ENCODE measurements at regions not wholly inside any gene's neighbourhood (a gene's known extent, or its start where the extent isn't known, plus 50 kb on each side); places are given as distances from the start of the nearest gene placed in this dataset.

DNA sequence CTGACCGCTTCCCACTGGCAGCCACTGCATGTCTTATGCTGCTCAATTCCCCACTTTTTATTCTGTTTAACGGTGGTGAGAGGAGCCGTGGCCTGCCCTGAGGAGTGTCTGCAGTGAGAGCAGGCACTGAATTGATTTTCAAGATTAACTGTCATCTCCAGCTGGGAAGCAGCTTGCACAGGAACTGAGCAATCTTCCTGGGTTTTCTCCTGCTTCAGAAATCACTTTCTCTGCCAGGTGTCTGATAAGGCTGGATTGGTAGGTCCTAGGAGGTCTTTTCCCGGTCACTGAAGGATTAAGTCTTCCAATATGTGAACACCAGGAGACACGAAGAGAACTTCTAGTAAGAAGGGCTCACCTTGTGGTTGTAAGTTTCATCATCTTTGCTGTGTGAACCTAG, 181.1 kb upstream of the RAD23B start:
- TF ChIP-seq, protein P1, sequence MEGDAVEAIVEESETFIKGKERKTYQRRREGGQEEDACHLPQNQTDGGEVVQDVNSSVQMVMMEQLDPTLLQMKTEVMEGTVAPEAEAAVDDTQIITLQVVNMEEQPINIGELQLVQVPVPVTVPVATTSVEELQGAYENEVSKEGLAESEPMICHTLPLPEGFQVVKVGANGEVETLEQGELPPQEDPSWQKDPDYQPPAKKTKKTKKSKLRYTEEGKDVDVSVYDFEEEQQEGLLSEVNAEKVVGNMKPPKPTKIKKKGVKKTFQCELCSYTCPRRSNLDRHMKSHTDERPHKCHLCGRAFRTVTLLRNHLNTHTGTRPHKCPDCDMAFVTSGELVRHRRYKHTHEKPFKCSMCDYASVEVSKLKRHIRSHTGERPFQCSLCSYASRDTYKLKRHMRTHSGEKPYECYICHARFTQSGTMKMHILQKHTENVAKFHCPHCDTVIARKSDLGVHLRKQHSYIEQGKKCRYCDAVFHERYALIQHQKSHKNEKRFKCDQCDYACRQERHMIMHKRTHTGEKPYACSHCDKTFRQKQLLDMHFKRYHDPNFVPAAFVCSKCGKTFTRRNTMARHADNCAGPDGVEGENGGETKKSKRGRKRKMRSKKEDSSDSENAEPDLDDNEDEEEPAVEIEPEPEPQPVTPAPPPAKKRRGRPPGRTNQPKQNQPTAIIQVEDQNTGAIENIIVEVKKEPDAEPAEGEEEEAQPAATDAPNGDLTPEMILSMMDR (IDR thresholded peaks at IDR 0.05) = no peak
- no peak overlapping the region for H3K4me3 ChIP-seq
- H3K27ac ChIP-seq = no peak overlapping the region
- no peak for DNase-seq (ENCODE audit: low spot score)

DNA sequence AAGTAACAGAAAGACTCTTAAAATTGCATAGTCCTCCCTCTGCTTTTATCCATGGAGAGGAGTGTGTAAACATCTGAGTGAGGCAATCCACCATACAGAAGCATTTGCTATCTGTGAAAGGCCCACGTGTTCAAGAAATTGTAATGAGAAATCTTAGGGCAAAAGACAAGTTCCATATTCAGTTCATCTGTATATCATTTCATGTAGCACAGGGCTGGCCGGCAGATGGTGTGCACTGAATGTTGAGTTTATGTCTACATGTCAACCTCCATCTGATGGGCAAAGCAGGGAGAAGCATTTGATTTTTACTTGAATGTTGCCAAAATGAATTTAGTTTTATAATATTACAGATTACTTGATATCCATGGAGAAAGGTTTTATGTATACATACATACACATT, 179.5 kb upstream of the RAD23B start:
- H3K4me3 ChIP-seq = no peak overlapping the region
- TF ChIP-seq, protein P1 (IDR thresholded peaks at IDR 0.05) = no peak
- no peak overlapping the region for H3K27ac ChIP-seq
- DNase-seq (ENCODE audit: low spot score) = no peak

DNA sequence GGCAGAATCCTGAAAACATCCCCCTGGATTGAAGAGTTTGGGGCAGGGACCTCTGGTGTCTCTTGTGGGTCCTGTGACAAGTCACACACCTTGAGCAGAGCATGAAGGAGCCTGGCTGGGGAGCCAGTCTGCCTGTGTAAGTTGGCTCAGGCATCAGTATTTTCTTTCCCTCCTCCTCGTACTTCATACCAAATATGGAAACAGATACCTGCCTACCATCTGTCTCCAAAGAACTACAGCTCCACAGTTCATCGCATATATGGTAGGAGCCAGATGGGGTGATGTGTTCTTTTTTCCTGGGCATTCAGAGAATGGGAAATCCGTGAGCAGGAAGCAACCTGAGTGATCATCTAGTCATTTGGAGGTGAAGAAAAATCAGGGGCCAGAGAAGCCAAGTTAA, 177.3 kb upstream of the RAD23B start:
- Histone ChIP-seq H3K27ac (no peak overlapping the region), H3K4me3 (no peak overlapping the region)

DNA sequence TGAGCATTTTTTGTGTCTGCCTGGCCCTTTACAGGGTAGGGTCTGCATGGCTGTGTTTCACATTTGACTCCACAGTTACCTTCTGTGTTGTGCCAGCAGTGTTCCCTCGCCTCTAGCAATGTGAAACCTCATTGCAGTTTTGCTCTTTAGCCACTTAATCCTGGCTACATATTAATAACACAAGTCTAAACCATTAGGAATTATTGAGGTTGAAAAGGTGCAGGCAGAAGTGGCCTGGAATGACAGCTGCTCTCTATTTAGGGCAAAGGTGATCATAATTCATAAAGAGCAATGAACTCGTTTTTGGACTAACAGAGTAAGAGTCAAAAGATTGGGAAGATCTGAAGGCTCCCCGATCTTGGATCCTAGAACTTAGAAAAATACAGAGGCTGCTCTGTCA, 176.7 kb upstream of the RAD23B start:
- DNase-seq (ENCODE audit: low spot score) = no peak
- no peak overlapping the region for H3K4me3 ChIP-seq
- no peak overlapping the region for H3K27ac ChIP-seq
- TF ChIP-seq, protein P1 (IDR thresholded peaks at IDR 0.05) = no peak

More for the DNA sequence above, 177.3 kb upstream of the RAD23B start:
- TF ChIP-seq, protein P1 (IDR thresholded peaks at IDR 0.05) = no peak
- DNase-seq (ENCODE audit: low spot score) = no peak

DNA sequence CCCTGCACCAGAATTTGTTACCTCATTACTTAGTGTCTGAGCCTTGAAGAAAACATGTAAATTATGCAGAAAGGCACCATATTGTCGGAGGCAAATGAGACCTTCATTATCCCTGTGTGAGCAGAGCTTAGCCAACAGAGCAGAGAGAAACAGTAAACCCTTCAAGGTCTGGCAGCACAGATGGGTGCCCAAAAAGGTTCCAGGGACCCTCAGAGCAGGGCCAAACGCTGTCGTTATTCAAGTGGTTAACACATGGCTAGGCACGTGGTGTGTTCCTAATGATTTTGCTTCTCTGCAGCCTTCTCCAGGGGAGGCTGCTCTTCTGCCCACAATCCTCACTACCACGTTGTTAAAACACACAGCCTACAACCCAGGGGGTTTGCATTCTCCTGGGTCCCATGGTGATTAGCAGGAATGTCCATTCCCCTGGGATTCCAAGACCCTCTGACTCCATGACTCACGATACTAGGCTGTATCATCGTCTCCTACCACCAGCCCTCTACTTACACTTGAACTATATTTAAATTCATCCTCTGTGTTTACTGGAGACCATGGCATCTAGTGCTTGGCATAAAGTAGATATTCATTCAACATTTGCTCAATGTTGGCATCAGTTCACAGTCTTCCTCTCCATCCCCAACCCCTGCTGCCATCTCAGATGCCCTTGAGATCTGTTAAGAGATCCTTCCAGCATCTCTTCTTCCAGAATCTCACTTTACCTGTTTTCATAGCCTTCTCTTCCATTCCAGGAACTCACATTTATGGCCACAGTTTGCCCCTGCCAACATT, 174.5 kb upstream of the RAD23B start:
- Histone ChIP-seq H3K4me3 (no peak overlapping the region), H3K27ac (no peak overlapping the region)
- DNase-seq (ENCODE audit: low spot score) = no peak
- TF ChIP-seq, protein P1 (IDR thresholded peaks at IDR 0.05) = no peak

DNA sequence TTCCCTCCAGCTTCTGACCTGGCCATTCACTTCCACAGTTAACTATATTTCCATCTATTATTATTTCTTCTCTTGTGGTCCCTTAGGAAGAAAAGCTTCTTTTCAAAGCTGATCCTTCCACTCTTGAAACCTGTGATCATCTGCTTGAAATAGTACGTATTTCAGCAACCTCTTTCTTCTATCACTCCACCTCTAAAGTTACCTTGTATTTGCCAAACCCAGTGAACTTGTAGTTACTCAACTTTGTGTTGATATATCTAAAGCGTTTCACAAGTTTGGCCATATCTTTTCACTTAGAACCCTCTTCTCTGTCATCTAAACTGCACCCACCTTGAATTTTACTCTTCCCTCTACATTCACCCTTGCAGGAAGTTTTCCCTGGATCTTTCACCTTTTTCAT, 173.8 kb upstream of the RAD23B start:
- Histone ChIP-seq H3K4me3 (no peak overlapping the region), H3K27ac (no peak overlapping the region)
- TF ChIP-seq, protein P1 (IDR thresholded peaks at IDR 0.05) = no peak
- no peak for DNase-seq (ENCODE audit: low spot score)

DNA sequence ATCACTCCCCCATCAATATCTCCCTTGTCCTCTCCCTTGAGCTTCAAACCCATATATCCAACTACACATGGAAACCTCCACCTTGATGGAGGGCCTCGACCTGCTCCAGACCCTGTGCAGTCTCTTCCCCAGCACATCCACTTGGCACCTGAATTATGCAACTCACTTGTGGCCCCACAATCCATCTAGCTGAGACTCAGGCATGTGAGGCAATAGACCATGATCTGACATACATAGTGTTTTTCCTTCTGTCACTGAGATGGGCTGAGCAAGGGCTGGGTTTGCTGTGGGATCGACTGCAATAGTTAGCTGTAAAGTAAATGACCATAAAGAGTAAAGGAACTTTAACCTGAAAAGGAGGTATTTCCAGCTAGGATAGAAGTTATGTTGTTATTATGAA, 172.9 kb upstream of the RAD23B start:
- Histone ChIP-seq H3K4me3 (no peak overlapping the region), H3K27ac (no peak overlapping the region)
- TF ChIP-seq, protein P1 (IDR thresholded peaks at IDR 0.05) = no peak
- no peak for DNase-seq (ENCODE audit: low spot score)

Measured in coronary artery (tissue), 2 donors.